GM23248 (cell line): ENCODE measurements at regions not wholly inside any gene's neighbourhood (a gene's known extent, or its start where the extent isn't known, plus 50 kb on each side); places are given as distances from the start of the nearest gene placed in this dataset.

ENCODE experiments used
- EZH2 ChIP-seq: fragments of 200-600 bp; sonication (generic); IDR thresholded peaks from 2 replicates; pipeline ENCODE4 v1.6.1; 2018; ENCODE audit warnings: antibody characterized with exemption, mild to moderate bottlenecking; ENCODE audit not compliant: insufficient read depth, poor library complexity, severe bottlenecking
- EZH2phosphoT487 ChIP-seq: fragments of 200-600 bp; sonication (generic); IDR thresholded peaks from 2 replicates; pipeline ENCODE4 v1.6.1; 2018; ENCODE audit warnings: antibody characterized with exemption, moderate library complexity, mild to moderate bottlenecking, low read depth; ENCODE audit not compliant: insufficient read depth

DNA sequence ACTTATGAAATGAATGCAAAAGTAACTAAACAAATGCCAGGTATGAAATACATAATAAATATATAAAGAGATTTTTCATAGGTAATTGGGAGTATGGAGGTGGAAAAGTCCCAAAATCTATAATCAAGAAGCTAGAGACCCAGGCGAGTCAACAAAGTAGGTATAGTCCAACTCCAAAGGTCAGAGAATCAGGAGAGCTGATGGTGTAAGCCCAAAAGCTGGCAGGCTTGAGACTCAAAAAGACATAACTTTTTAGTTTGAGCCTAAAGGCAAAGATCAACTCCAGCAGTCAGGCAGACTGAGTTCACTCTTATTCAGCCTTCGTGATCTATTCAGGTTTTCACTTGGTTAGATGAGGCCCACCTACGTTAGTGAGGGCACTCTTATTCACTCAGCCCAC is 157.4 kb upstream of the TMCO5A start:
- TF ChIP-seq EZH2, result no peak
- no peak for TF ChIP-seq EZH2phosphoT487
